Uterus (tissue), 3 donors: ENCODE measurements at regions not wholly inside any gene's neighbourhood (a gene's known extent, or its start where the extent isn't known, plus 50 kb on each side); places are given as distances from the start of the nearest gene placed in this dataset.

Source experiments
- DNase-seq, 2 donors: peaks; one replicate each; pipeline ENCODE4 v3.0.0-alpha.2; 2019 to 2020
- H3K27ac ChIP-seq, 2 donors: fragments of 200-600 bp; sonication (generic); 1 replicate in 1 of 2; 2 replicates in 1 of 2; pipeline ENCODE4 v1.5.1; 2016 to 2018
- H3K27me3 ChIP-seq, 2 donors: fragments of 200-600 bp; sonication (generic); one replicate each; pipeline ENCODE4 v1.5.1; 2018 to 2019; ENCODE audit warnings: control low read depth in 1 of 2
- H3K36me3 ChIP-seq, 2 donors: fragments of 200-600 bp; sonication (generic); one replicate each; pipeline ENCODE4 v1.5.1; 2019; ENCODE audit warnings: control low read depth in 1 of 2
- H3K4me1 ChIP-seq, 2 donors: fragments of 200-600 bp; sonication (generic); one replicate each; pipeline ENCODE4 v1.5.1; 2018 to 2019; ENCODE audit warnings: control low read depth in 1 of 2
- H3K4me3 ChIP-seq, 2 donors: fragments of 200-600 bp; sonication (generic); 1 replicate in 1 of 2; 2 replicates in 1 of 2; pipeline ENCODE4 v1.5.1; 2018 to 2019; ENCODE audit warnings: mild to moderate bottlenecking in 1 of 2
- H3K9me3 ChIP-seq, 2 donors: fragments of 200-600 bp; sonication (generic); one replicate each; pipeline ENCODE4 v1.5.1; 2019; ENCODE audit warnings: control low read depth in 1 of 2
- POLR2A ChIP-seq, 2 donors: fragments of 450-650 bp; IDR thresholded peaks; one replicate each; pipeline ENCODE4 v1.6.1; 2016; ENCODE audit warnings: antibody characterized with exemption in 2 of 2, mild to moderate bottlenecking in 1 of 2, moderate library complexity in 1 of 2
- intact Hi-C: fragments of 100-400 bp; cut with DNase I; formaldehyde crosslinking; loops from one replicate; pipeline ENCODE4 v1.15.1; 2023; ENCODE audit warnings: low total_unique reads
- TF ChIP-seq, protein P1 (sequence below), 4 experiments: fragments of 200-600 bp in 2 of 4; fragments of 450-650 bp in 2 of 4; sonication (generic) in 2 of 4; IDR thresholded peaks; one replicate each; pipeline ENCODE4 v1.5.1; 2016 to 2019; ENCODE audit warnings: antibody characterized with exemption in 4 of 4, mild to moderate bottlenecking in 2 of 4, moderate library complexity in 1 of 4
- donor health status: DM: yes; HTN: yes; CAD: no.

DNA sequence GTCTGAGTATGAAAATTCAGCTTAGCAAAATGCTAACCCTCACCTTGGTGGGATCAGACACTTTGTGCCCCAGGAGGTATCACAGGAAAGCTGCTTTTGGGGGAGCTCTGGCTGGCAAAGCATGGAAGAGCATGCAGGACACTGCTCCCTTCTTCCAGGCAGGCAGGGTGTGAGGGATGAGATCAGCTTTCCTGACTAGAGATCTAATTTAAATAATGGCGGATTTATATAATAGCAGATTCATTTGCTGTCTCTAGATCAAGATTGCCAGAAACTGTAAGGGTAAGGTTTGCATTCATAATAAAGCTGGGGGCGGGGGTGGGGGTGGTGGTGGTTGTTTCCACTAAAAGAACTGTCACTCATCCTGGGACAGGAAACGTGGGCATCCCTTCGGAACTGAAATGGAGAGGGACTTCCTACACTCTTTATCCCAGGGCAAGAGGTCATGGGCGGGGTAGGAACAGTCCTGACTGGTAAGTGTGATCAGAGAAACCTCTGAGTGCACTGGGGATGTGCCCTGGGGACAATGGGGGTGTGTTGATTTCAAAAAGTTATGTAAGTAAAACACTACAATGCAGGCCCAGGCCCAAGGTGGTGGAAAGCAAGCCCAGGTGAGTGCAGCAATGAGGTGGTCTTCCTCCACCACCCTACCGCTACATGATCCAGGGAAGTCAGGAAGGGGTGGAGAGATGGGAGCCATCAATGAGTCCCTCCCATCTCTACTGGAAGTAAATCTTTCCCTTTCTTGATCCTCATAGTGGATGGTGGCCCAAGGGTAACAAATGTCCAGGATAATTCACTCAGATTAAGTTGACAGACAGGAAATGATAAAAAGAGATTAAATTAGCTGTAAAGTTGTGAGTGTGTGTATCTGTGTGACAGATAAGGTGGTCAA, 171.4 kb upstream of the SERPINE2 start:
- no peak overlapping the region for H3K4me3 ChIP-seq
- no peaks in the 10 kb centered on the region for H3K27me3 ChIP-seq
- no peak for DNase-seq
- no peaks in the 10 kb centered on the region for H3K4me1 ChIP-seq
- no peak for TF ChIP-seq POLR2A (IDR thresholded peaks at IDR 0.05)
- TF ChIP-seq, protein P1, sequence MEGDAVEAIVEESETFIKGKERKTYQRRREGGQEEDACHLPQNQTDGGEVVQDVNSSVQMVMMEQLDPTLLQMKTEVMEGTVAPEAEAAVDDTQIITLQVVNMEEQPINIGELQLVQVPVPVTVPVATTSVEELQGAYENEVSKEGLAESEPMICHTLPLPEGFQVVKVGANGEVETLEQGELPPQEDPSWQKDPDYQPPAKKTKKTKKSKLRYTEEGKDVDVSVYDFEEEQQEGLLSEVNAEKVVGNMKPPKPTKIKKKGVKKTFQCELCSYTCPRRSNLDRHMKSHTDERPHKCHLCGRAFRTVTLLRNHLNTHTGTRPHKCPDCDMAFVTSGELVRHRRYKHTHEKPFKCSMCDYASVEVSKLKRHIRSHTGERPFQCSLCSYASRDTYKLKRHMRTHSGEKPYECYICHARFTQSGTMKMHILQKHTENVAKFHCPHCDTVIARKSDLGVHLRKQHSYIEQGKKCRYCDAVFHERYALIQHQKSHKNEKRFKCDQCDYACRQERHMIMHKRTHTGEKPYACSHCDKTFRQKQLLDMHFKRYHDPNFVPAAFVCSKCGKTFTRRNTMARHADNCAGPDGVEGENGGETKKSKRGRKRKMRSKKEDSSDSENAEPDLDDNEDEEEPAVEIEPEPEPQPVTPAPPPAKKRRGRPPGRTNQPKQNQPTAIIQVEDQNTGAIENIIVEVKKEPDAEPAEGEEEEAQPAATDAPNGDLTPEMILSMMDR (IDR thresholded peaks at IDR 0.05), result no peak
- H3K9me3 ChIP-seq, result no peaks in the 10 kb centered on the region
- intact Hi-C loops, result no loop called here
- no peaks in the 10 kb centered on the region for H3K36me3 ChIP-seq
- H3K27ac ChIP-seq, result no peak overlapping the region

DNA sequence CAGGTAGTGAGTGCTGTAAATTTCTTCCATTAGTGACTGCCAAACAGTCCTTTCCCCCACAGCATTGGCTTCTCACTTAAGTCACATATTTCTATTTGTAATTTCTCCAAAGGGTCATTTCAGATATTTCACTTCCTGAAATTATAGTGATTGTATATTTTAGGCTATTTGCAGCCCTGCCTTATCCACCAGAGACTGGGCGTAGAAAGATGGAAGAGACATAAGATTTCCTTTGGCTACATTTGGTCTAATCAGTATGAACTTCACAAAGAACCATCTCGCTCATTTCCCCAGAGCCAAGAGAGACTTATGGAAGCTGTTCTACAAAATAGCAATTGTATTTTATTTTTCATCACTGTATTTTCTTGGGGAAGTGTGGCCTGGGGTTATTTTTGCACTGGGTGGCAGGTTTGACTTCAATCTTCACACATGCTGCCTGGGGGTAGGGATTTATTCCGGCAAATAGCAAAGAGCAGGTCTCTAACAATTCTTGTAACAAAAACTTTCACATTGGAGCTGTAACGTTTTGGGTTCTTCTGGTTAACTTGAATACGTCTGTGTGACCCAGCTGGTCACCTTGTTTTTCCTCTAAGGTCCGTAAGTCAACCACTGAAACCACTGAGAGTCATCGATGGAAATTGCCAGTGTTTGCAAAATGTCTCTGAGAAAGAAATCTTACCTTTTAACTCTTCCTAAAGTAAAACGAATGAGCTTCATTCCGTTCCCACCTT, 170.6 kb upstream of the SERPINE2 start:
- Histone ChIP-seq H3K4me1 (no peaks in the 10 kb centered on the region), H3K36me3 (no peaks in the 10 kb centered on the region), H3K9me3 (no peaks in the 10 kb centered on the region), H3K27me3 (no peaks in the 10 kb centered on the region), H3K27ac (no peak overlapping the region), H3K4me3 (no peak overlapping the region)
- no peak for DNase-seq
- intact Hi-C loops, result no loop called here
- TF ChIP-seq POLR2A (IDR thresholded peaks at IDR 0.05), result no peak
- TF ChIP-seq, protein P1 (IDR thresholded peaks at IDR 0.05), result no peak

DNA sequence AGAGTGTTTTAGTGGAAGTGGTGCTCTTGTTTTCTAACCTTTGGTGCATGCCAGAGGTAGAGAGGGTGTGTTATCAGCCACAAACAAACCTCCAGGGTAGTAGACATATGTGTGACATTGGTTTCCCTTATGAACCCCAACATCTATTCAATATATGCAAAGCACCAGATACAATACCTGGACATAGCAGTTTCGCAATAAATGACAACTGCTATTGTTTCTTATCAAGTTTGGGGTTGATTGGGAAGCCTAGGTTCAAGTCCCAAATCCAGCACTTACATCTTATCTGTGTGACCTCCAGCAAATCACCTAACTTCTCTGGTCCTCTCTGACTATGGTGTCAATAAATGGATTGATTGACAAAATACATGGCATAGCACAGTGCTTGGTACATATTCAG, 169.4 kb upstream of the SERPINE2 start:
- Histone ChIP-seq H3K9me3 (no peaks in the 10 kb centered on the region), H3K27me3 (no peaks in the 10 kb centered on the region), H3K4me3 (no peak overlapping the region), H3K36me3 (no peaks in the 10 kb centered on the region), H3K27ac (no peak overlapping the region), H3K4me1 (no peaks in the 10 kb centered on the region)
- DNase-seq, result no peak
- intact Hi-C loops, result no loop called here
- TF ChIP-seq POLR2A (IDR thresholded peaks at IDR 0.05), result no peak
- TF ChIP-seq, protein P1 (IDR thresholded peaks at IDR 0.05), result no peak

DNA sequence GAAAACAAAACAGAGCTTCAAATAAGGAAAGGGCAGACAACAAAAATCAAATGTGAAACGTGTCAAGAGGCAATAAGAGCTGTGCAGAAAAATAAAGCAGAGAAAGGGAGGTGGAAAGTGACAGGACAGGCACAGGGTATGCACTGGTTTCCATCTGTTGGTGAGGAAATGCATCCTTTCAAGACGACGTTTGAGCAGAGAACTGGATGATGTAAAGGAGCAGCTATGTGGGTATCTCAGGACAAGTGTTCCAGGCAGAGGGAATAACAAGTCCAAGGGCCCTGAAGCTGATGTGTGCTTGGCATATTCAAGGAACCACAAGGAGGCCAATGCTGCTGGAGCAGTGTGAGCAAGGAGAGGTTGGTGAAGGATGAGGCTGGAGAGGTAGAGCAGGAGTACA, 168.9 kb upstream of the SERPINE2 start:
- no peak overlapping the region for H3K27ac ChIP-seq
- TF ChIP-seq, protein P1 (IDR thresholded peaks at IDR 0.05), result no peak
- TF ChIP-seq POLR2A (IDR thresholded peaks at IDR 0.05), result no peak
- no peaks in the 10 kb centered on the region for H3K4me1 ChIP-seq
- H3K36me3 ChIP-seq, result no peaks in the 10 kb centered on the region
- no peaks in the 10 kb centered on the region for H3K9me3 ChIP-seq
- no peak for DNase-seq
- intact Hi-C loops, result no loop called here
- no peaks in the 10 kb centered on the region for H3K27me3 ChIP-seq
- no peak overlapping the region for H3K4me3 ChIP-seq

DNA sequence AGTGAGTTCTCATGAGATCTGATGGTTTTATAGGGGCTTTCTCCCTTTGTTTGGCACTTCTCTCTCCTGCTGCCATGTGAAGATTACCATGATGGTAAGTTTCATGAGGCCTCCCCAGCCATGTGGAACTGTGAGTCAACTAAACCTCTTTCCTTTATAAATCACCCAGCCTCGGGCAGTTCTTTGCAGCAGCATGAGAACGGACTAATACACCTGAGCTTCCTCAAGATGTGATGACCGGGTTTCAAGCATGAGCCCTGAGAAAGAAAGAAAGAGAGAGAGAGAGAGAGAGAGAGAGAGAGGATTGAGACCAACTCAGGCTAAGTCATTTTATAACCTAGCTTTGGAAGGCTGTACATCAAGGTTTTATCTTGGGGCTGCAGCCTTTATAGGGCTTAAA, 167.7 kb upstream of the SERPINE2 start:
- TF ChIP-seq, protein P1 (IDR thresholded peaks at IDR 0.05), result no peak
- no peak for TF ChIP-seq POLR2A (IDR thresholded peaks at IDR 0.05)
- no peak for DNase-seq
- Histone ChIP-seq H3K4me1 (no peaks in the 10 kb centered on the region), H3K27me3 (no peaks in the 10 kb centered on the region), H3K9me3 (no peaks in the 10 kb centered on the region), H3K36me3 (no peaks in the 10 kb centered on the region), H3K27ac (no peak overlapping the region), H3K4me3 (no peak overlapping the region)
- intact Hi-C loops, result no loop called here
